ENCODE measurements at regions not wholly inside any gene's neighbourhood (a gene's known extent, or its start where the extent isn't known, plus 50 kb on each side); places are given as distances from the start of the nearest gene placed in this dataset.

DNA sequence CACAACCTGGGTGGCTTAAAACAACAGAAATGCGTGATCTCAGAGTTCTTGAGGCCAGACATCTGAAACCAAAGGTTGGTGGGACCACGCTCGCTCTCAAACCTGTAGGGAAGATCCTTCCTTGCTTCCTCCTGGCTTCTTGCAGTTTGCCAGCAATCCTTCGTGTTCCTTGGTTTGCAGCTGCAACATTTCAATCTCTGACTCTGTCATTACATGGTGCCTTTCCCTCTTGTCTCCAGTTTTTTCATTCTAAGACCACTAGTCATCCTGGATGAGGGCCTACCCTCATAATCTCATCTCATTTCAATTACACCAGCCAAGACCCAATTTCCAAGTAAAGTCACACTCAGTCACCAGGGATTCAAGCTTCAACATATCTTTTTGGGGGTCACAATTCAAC, 388.0 kb downstream of the GPM6A start (continued):
- TF ChIP-seq, protein P1, sequence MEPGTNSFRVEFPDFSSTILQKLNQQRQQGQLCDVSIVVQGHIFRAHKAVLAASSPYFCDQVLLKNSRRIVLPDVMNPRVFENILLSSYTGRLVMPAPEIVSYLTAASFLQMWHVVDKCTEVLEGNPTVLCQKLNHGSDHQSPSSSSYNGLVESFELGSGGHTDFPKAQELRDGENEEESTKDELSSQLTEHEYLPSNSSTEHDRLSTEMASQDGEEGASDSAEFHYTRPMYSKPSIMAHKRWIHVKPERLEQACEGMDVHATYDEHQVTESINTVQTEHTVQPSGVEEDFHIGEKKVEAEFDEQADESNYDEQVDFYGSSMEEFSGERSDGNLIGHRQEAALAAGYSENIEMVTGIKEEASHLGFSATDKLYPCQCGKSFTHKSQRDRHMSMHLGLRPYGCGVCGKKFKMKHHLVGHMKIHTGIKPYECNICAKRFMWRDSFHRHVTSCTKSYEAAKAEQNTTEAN (CRISPR knock-in tag; IDR thresholded peaks at IDR 0.05) = no peak
- TF ChIP-seq, protein P2, sequence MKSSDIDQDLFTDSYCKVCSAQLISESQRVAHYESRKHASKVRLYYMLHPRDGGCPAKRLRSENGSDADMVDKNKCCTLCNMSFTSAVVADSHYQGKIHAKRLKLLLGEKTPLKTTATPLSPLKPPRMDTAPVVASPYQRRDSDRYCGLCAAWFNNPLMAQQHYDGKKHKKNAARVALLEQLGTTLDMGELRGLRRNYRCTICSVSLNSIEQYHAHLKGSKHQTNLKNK (CRISPR knock-in tag; IDR thresholded peaks at IDR 0.05) = no peak
- TF ChIP-seq, protein P3, sequence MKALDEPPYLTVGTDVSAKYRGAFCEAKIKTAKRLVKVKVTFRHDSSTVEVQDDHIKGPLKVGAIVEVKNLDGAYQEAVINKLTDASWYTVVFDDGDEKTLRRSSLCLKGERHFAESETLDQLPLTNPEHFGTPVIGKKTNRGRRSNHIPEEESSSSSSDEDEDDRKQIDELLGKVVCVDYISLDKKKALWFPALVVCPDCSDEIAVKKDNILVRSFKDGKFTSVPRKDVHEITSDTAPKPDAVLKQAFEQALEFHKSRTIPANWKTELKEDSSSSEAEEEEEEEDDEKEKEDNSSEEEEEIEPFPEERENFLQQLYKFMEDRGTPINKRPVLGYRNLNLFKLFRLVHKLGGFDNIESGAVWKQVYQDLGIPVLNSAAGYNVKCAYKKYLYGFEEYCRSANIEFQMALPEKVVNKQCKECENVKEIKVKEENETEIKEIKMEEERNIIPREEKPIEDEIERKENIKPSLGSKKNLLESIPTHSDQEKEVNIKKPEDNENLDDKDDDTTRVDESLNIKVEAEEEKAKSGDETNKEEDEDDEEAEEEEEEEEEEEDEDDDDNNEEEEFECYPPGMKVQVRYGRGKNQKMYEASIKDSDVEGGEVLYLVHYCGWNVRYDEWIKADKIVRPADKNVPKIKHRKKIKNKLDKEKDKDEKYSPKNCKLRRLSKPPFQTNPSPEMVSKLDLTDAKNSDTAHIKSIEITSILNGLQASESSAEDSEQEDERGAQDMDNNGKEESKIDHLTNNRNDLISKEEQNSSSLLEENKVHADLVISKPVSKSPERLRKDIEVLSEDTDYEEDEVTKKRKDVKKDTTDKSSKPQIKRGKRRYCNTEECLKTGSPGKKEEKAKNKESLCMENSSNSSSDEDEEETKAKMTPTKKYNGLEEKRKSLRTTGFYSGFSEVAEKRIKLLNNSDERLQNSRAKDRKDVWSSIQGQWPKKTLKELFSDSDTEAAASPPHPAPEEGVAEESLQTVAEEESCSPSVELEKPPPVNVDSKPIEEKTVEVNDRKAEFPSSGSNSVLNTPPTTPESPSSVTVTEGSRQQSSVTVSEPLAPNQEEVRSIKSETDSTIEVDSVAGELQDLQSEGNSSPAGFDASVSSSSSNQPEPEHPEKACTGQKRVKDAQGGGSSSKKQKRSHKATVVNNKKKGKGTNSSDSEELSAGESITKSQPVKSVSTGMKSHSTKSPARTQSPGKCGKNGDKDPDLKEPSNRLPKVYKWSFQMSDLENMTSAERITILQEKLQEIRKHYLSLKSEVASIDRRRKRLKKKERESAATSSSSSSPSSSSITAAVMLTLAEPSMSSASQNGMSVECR (CRISPR knock-in tag; IDR thresholded peaks at IDR 0.05; ENCODE audit: borderline replicate concordance) = no peak

DNA sequence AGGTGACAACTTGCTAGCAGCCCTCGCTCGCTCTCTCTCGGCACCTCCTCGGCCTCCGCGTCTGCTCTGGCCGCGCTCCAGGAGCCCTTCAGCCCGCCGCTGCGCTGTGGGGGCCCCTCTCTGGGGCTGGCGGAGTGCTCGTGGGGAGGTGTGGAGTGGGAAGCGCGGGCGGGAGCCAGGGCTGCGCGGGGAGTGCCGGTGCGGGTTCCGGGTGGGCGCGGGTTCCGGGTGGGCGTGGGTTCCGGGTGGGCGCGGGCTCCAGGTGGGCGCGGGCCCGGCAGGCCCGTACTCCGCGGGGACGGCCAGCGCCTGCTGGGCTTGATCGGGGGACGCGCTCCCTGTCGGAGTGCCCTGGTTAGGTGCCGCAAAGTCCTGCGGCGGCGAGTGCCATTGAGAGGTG, 384.3 kb downstream of the GPM6A start:
- DNase-seq (ENCODE audit: low spot score) (no peak), ATAC-seq (no peak)
- Mint-ChIP-seq H3K9me3 (no peaks in the 10 kb centered on the region), H3K4me3 (no peak overlapping the region), H3K36me3 (no peaks in the 10 kb centered on the region), H3K27me3 (ENCODE audit: low read depth) (no peaks in the 10 kb centered on the region), H3K27ac (no peak overlapping the region), H3K4me1 (peaks cover 7% of the 10 kb centered on the region)
- POLR2A ChIA-PET = no interaction called here
- CTCF ChIA-PET = no interaction called here
- no peak for TF ChIP-seq NFE2L1 (CRISPR knock-in tag; IDR thresholded peaks at IDR 0.05)
- no peak for TF ChIP-seq ZNF317 (CRISPR knock-in tag; IDR thresholded peaks at IDR 0.05; ENCODE audit: borderline replicate concordance, low read depth)
- TF ChIP-seq, protein P4, sequence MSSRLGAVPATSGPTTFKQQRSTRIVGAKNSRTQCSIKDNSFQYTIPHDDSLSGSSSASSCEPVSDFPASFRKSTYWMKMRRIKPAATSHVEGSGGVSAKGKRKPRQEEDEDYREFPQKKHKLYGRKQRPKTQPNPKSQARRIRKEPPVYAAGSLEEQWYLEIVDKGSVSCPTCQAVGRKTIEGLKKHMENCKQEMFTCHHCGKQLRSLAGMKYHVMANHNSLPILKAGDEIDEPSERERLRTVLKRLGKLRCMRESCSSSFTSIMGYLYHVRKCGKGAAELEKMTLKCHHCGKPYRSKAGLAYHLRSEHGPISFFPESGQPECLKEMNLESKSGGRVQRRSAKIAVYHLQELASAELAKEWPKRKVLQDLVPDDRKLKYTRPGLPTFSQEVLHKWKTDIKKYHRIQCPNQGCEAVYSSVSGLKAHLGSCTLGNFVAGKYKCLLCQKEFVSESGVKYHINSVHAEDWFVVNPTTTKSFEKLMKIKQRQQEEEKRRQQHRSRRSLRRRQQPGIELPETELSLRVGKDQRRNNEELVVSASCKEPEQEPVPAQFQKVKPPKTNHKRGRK (CRISPR knock-in tag; IDR thresholded peaks at IDR 0.05; ENCODE audit: borderline replicate concordance) = no peak
- TF ChIP-seq ESRRA (CRISPR knock-in tag; IDR thresholded peaks at IDR 0.05; ENCODE audit: borderline replicate concordance) = no peak
- TF ChIP-seq, protein P5, sequence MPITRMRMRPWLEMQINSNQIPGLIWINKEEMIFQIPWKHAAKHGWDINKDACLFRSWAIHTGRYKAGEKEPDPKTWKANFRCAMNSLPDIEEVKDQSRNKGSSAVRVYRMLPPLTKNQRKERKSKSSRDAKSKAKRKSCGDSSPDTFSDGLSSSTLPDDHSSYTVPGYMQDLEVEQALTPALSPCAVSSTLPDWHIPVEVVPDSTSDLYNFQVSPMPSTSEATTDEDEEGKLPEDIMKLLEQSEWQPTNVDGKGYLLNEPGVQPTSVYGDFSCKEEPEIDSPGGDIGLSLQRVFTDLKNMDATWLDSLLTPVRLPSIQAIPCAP (CRISPR knock-in tag; IDR thresholded peaks at IDR 0.05) = no peak
- TF ChIP-seq NR3C1 (CRISPR knock-in tag; conservative IDR thresholded peaks at IDR 0.05; ENCODE audit: low read depth) = no peak
- TF ChIP-seq, protein P6, sequence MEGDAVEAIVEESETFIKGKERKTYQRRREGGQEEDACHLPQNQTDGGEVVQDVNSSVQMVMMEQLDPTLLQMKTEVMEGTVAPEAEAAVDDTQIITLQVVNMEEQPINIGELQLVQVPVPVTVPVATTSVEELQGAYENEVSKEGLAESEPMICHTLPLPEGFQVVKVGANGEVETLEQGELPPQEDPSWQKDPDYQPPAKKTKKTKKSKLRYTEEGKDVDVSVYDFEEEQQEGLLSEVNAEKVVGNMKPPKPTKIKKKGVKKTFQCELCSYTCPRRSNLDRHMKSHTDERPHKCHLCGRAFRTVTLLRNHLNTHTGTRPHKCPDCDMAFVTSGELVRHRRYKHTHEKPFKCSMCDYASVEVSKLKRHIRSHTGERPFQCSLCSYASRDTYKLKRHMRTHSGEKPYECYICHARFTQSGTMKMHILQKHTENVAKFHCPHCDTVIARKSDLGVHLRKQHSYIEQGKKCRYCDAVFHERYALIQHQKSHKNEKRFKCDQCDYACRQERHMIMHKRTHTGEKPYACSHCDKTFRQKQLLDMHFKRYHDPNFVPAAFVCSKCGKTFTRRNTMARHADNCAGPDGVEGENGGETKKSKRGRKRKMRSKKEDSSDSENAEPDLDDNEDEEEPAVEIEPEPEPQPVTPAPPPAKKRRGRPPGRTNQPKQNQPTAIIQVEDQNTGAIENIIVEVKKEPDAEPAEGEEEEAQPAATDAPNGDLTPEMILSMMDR (IDR thresholded peaks at IDR 0.05) = no peak
- TF ChIP-seq, protein P1 (CRISPR knock-in tag; IDR thresholded peaks at IDR 0.05) = no peak
- TF ChIP-seq ELF4 (CRISPR knock-in tag; IDR thresholded peaks at IDR 0.05; ENCODE audit: low read depth) = no peak
- no peak for TF ChIP-seq GTF2I (CRISPR knock-in tag; conservative IDR thresholded peaks at IDR 0.05)
- TF ChIP-seq, protein P7, sequence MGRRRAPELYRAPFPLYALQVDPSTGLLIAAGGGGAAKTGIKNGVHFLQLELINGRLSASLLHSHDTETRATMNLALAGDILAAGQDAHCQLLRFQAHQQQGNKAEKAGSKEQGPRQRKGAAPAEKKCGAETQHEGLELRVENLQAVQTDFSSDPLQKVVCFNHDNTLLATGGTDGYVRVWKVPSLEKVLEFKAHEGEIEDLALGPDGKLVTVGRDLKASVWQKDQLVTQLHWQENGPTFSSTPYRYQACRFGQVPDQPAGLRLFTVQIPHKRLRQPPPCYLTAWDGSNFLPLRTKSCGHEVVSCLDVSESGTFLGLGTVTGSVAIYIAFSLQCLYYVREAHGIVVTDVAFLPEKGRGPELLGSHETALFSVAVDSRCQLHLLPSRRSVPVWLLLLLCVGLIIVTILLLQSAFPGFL (CRISPR knock-in tag; IDR thresholded peaks at IDR 0.05; ENCODE audit: borderline replicate concordance) = no peak

All from WTC11 (cell line).